Stimulated activated CD4-positive, alpha-beta T cell treated with anti-CD3 and anti-CD28 coated beads, Interleukin-4, amount 100 ng/mL, for 48 hours (primary cell): ENCODE measurements at regions not wholly inside any gene's neighbourhood (a gene's known extent, or its start where the extent isn't known, plus 50 kb on each side); places are given as distances from the start of the nearest gene placed in this dataset.
"Not testable (repeated sequence)": the region's sequence is repeated elsewhere in the genome, so short reads cannot be mapped to it uniquely, and the experiment has no call there.

Source experiments
- DNase-seq, 2 donors: peaks; one replicate each; pipeline ENCODE4 v3.0.0-alpha.2; 2020; ENCODE audit warnings: low read depth in 2 of 2

GRCh38 chr2:397521-397920, 109.6 kb upstream of the ALKAL2 start:
- no peak for DNase-seq

- no peak for DNase-seq
These were observed 109.0 kb upstream of the ALKAL2 start for GRCh38 chr2:396903-397302.

GRCh38 chr2:395886-396285, 108.0 kb upstream of the ALKAL2 start:
- no peak for DNase-seq

- DNase-seq: peak; percentile 24 to 47
These were observed 106.1 kb upstream of the ALKAL2 start for GRCh38 chr2:393711-394696.

- DNase-seq: no peak
These were observed 105.0 kb upstream of the ALKAL2 start for GRCh38 chr2:392926-393280.

- DNase-seq: no peak
These were observed 104.5 kb upstream of the ALKAL2 start for GRCh38 chr2:392181-392925.

- no peak for DNase-seq
These were observed 103.8 kb upstream of the ALKAL2 start for GRCh38 chr2:391696-392095.

GRCh38 chr2:390959-391358, 103.1 kb upstream of the ALKAL2 start:
- DNase-seq: no peak

- not testable (repeated sequence) for DNase-seq
These were observed 102.1 kb upstream of the ALKAL2 start for GRCh38 chr2:389985-390384.

GRCh38 chr2:388752-389151, 100.9 kb upstream of the ALKAL2 start:
- DNase-seq: not testable (repeated sequence)

GRCh38 chr2:387980-388421, 100.1 kb upstream of the ALKAL2 start:
- no peak for DNase-seq

- no peak for DNase-seq
These were observed 98.7 kb upstream of the ALKAL2 start for GRCh38 chr2:386406-387103.

- DNase-seq: no peak
These were observed 97.9 kb upstream of the ALKAL2 start for GRCh38 chr2:385785-386184.

- no peak for DNase-seq
These were observed 97.2 kb upstream of the ALKAL2 start for GRCh38 chr2:385061-385460.

GRCh38 chr2:383888-384287, 96.0 kb upstream of the ALKAL2 start:
- DNase-seq: no peak

- no peak for DNase-seq
These were observed 95.3 kb upstream of the ALKAL2 start for GRCh38 chr2:383178-383577.

- no peak for DNase-seq
These were observed 94.8 kb upstream of the ALKAL2 start for GRCh38 chr2:382728-383022.

- DNase-seq: no peak
These were observed 94.2 kb upstream of the ALKAL2 start for GRCh38 chr2:381941-382727.

GRCh38 chr2:381181-381580, 93.3 kb upstream of the ALKAL2 start:
- no peak for DNase-seq

GRCh38 chr2:380772-381171, 92.9 kb upstream of the ALKAL2 start:
- no peak for DNase-seq

GRCh38 chr2:380221-380620, 92.3 kb upstream of the ALKAL2 start:
- DNase-seq: no peak

- DNase-seq: no peak
These were observed 91.9 kb upstream of the ALKAL2 start for GRCh38 chr2:379778-380177.
